Progenitor cell of endocrine pancreas (in vitro differentiated cells): ENCODE measurements at regions not wholly inside any gene's neighbourhood (a gene's known extent, or its start where the extent isn't known, plus 50 kb on each side); places are given as distances from the start of the nearest gene placed in this dataset.
"Not testable (repeated sequence)": the region's sequence is repeated elsewhere in the genome, so short reads cannot be mapped to it uniquely, and the experiment has no call there.

ENCODE experiments used
- DNase-seq: peaks from one replicate; pipeline ENCODE4 v3.0.0; 2021; ENCODE audit warnings: low spot score; ENCODE audit not compliant: unreplicated experiment
- H3K27ac Mint-ChIP-seq: 2 replicates; pipeline ENCODE4 v1.8.0; 2021; ENCODE audit warnings: mild to moderate bottlenecking, moderate library complexity, mixed read lengths
- H3K27me3 Mint-ChIP-seq: 2 replicates; pipeline ENCODE4 v1.8.0; 2021; ENCODE audit warnings: mixed read lengths
- H3K36me3 Mint-ChIP-seq: 2 replicates; pipeline ENCODE4 v1.8.0; 2022; ENCODE audit warnings: mixed read lengths; ENCODE audit not compliant: insufficient read depth
- H3K4me1 Mint-ChIP-seq: 2 replicates; pipeline ENCODE4 v1.8.0; 2021; ENCODE audit warnings: low read depth, mixed read lengths
- H3K4me3 Mint-ChIP-seq: 2 replicates; pipeline ENCODE4 v1.8.0; 2021; ENCODE audit warnings: low read depth, mild to moderate bottlenecking, moderate library complexity, mixed read lengths
- H3K9me3 Mint-ChIP-seq: 2 replicates; pipeline ENCODE4 v1.8.0; 2021; ENCODE audit warnings: low read depth, mixed read lengths
- CTCF ChIP-seq: fragments of 200-600 bp; sonication (generic); IDR thresholded peaks from one replicate; pipeline ENCODE4 v1.5.0; 2021; ENCODE audit warnings: antibody characterized with exemption, mild to moderate bottlenecking; ENCODE audit not compliant: unreplicated experiment

GRCh38 chr2:57217013-57217412, 829.6 kb upstream of the VRK2 start:
- Mint-ChIP-seq H3K36me3 (no peaks in the 10 kb centered on the region), H3K27me3 (no peaks in the 10 kb centered on the region), H3K4me3 (no peak overlapping the region), H3K9me3 (peaks cover 19% of the 10 kb centered on the region), H3K27ac (no peak overlapping the region), H3K4me1 (no peaks in the 10 kb centered on the region)
- no peak for DNase-seq
- TF ChIP-seq CTCF = no peak

GRCh38 chr2:57218206-57218605, 828.4 kb upstream of the VRK2 start:
- peaks cover 19% of the 10 kb centered on the region for H3K9me3 Mint-ChIP-seq
- no peak overlapping the region for H3K27ac Mint-ChIP-seq
- H3K27me3 Mint-ChIP-seq = no peaks in the 10 kb centered on the region
- no peaks in the 10 kb centered on the region for H3K36me3 Mint-ChIP-seq
- no peak for TF ChIP-seq CTCF
- DNase-seq = no peak
- H3K4me1 Mint-ChIP-seq = no peaks in the 10 kb centered on the region
- H3K4me3 Mint-ChIP-seq = no peak overlapping the region

GRCh38 chr2:57229706-57230105, 816.9 kb upstream of the VRK2 start:
- not testable (repeated sequence) for DNase-seq, H3K27me3 Mint-ChIP-seq, H3K36me3 Mint-ChIP-seq, H3K4me3 Mint-ChIP-seq, H3K27ac Mint-ChIP-seq, H3K4me1 Mint-ChIP-seq
- peaks cover 18% of the 10 kb centered on the region for H3K9me3 Mint-ChIP-seq

GRCh38 chr2:57232341-57232740, 814.3 kb upstream of the VRK2 start:
- peaks cover 16% of the 10 kb centered on the region for H3K9me3 Mint-ChIP-seq
- not testable (repeated sequence) for H3K27ac Mint-ChIP-seq, H3K4me1 Mint-ChIP-seq, DNase-seq, H3K4me3 Mint-ChIP-seq, H3K27me3 Mint-ChIP-seq, H3K36me3 Mint-ChIP-seq

- not testable (repeated sequence) for DNase-seq, H3K27me3 Mint-ChIP-seq, H3K4me1 Mint-ChIP-seq, H3K27ac Mint-ChIP-seq, H3K36me3 Mint-ChIP-seq, H3K4me3 Mint-ChIP-seq
- H3K9me3 Mint-ChIP-seq = peaks cover 53% of the 10 kb centered on the region
Measured at GRCh38 chr2:57251495-57251894, 795.1 kb upstream of the VRK2 start.

GRCh38 chr2:57276408-57276807, 770.2 kb upstream of the VRK2 start:
- H3K4me1 Mint-ChIP-seq, H3K4me3 Mint-ChIP-seq, H3K27me3 Mint-ChIP-seq, DNase-seq, H3K27ac Mint-ChIP-seq, H3K36me3 Mint-ChIP-seq: not testable (repeated sequence)
- peaks cover 26% of the 10 kb centered on the region for H3K9me3 Mint-ChIP-seq

GRCh38 chr2:57278451-57278850, 768.2 kb upstream of the VRK2 start:
- no peak overlapping the region for H3K4me3 Mint-ChIP-seq
- H3K27ac Mint-ChIP-seq = no peak overlapping the region
- H3K4me1 Mint-ChIP-seq = no peaks in the 10 kb centered on the region
- TF ChIP-seq CTCF = no peak
- no peaks in the 10 kb centered on the region for H3K27me3 Mint-ChIP-seq
- no peak for DNase-seq
- peaks cover 2% of the 10 kb centered on the region for H3K36me3 Mint-ChIP-seq
- H3K9me3 Mint-ChIP-seq = peaks cover 35% of the 10 kb centered on the region
